HCT116 (cell line): ENCODE measurements at regions not wholly inside any gene's neighbourhood (a gene's known extent, or its start where the extent isn't known, plus 50 kb on each side); places are given as distances from the start of the nearest gene placed in this dataset.

ENCODE experiments used
- ATAC-seq: fragments of 200-7000 bp; cut with Tn5 transposase; 2 replicates; pipeline ENCODE4 v1.9.1; 2020; ENCODE audit warnings: mild to moderate bottlenecking, moderate library complexity
- BruUV-seq: library from RNA; stranded (reverse); fragments of 400-500 nt; replicated peaks from 2 replicates; lab custom pipeline; 2021; lab: Mats Ljungman, UMichigan
- CTCF ChIA-PET: fragments of 300-600 bp; sonication (Branson Sonifier 250); formaldehyde crosslinking; loops from one replicate; lab custom pipeline; 2021; ENCODE audit warnings: antibody characterized with exemption; lab: Charles Lee
- POLR2A ChIA-PET: fragments of 300-600, 350-600 bp; sonication (Branson Sonifier 250); formaldehyde crosslinking; loops from one replicate; lab custom pipeline; 2021; ENCODE audit warnings: antibody characterized with exemption; lab: Charles Lee
- RAD21 ChIA-PET, 2 experiments: fragments of 300-600 bp; sonication (Branson Sonifier 250); formaldehyde crosslinking; loops; one replicate each; lab custom pipeline; 2023; ENCODE audit warnings: low total read pairs in 2 of 2; ENCODE audit not compliant: uncharacterized antibody in 2 of 2, unreplicated experiment in 2 of 2, low non-redundant PET in 1 of 2; lab: Charles Lee
- DNase-seq: peaks from one replicate; pipeline ENCODE4 v3.0.0-alpha.2; 2010; ENCODE audit warnings: low read depth, low spot score
- H2AFZ ChIP-seq: fragments of 200-600 bp; shearing (Covaris generic), sonication (generic); 2 replicates; pipeline ENCODE4 v1.6.1; 2017; ENCODE audit warnings: low read depth, mixed run types, mixed read lengths, antibody characterized with exemption, low read length; ENCODE audit not compliant: poor library complexity, severe bottlenecking
- H3K27ac ChIP-seq: 2 replicates; pipeline ENCODE4 v1.5.1; 2012; ENCODE audit warnings: low read depth, low read length
- H3K27me3 ChIP-seq: fragments of 200-600 bp; sonication (generic); 2 replicates; pipeline ENCODE4 v1.6.1; 2016; ENCODE audit warnings: mixed run types, low read length, mixed read lengths; ENCODE audit not compliant: insufficient read depth
- H3K36me3 ChIP-seq, 2 experiments: fragments of 200-500 bp in 1 of 2; fragments of 200-600 bp in 1 of 2; sonication (Bioruptor generic) in 1 of 2; sonication (generic) in 1 of 2; 2 replicates each; pipeline versions ENCODE4 v1.5.1 to v1.6.1; 2014 to 2016; ENCODE audit warnings: low read length in 2 of 2, inconsistent platforms in 1 of 2, mixed read lengths in 1 of 2, mixed run types in 1 of 2; ENCODE audit not compliant: insufficient read depth in 2 of 2, control insufficient read depth in 1 of 2
- H3K4me1 ChIP-seq, 2 experiments: fragments of 200-600 bp in 1 of 2; sonication (generic) in 1 of 2; 2 replicates each; pipeline versions ENCODE4 v1.5.1 to v1.6.1; 2012 to 2017; ENCODE audit warnings: low read length in 2 of 2, inconsistent platforms in 1 of 2, mild to moderate bottlenecking in 1 of 2, mixed read lengths in 1 of 2, mixed run types in 1 of 2, moderate library complexity in 1 of 2; ENCODE audit not compliant: insufficient read depth in 2 of 2, control insufficient read depth in 1 of 2
- H3K4me2 ChIP-seq: fragments of 200-600 bp; sonication (generic); 2 replicates; pipeline ENCODE4 v1.6.1; 2017; ENCODE audit warnings: mixed run types, low read length, mixed read lengths
- H3K4me3 ChIP-seq, 2 experiments: fragments of 200-600 bp in 1 of 2; sonication (generic) in 1 of 2; replicated peaks in 1 of 2; 2 replicates each; pipeline ENCODE4 v1.5.1; 2011 to 2016; ENCODE audit warnings: low read length in 2 of 2, control low read depth in 1 of 2, low read depth in 1 of 2, mild to moderate bottlenecking in 1 of 2, mixed read lengths in 1 of 2, mixed run types in 1 of 2
- H3K79me2 ChIP-seq: fragments of 200-600 bp; sonication (generic); 2 replicates; pipeline ENCODE4 v1.6.1; 2017; ENCODE audit warnings: mild to moderate bottlenecking, mixed run types, low read length, moderate library complexity, mixed read lengths; ENCODE audit not compliant: insufficient read depth
- H3K9ac ChIP-seq: fragments of 200-600 bp; sonication (generic); 2 replicates; pipeline ENCODE4 v1.6.1; 2016; ENCODE audit warnings: low read length, mixed read lengths
- H3K9me2 ChIP-seq: fragments of 200-600 bp; sonication (generic), shearing (Covaris generic); 2 replicates; pipeline ENCODE4 v1.6.1; 2017; ENCODE audit warnings: mixed run types, mild to moderate bottlenecking, moderate library complexity; ENCODE audit not compliant: insufficient read depth
- H3K9me3 ChIP-seq, 2 experiments: fragments of 200-500 bp in 1 of 2; fragments of 200-600 bp in 1 of 2; sonication (Bioruptor generic) in 1 of 2; sonication (generic) in 1 of 2; 2 replicates each; pipeline ENCODE4 v1.6.1; 2014 to 2017; ENCODE audit warnings: low read length in 2 of 2, mixed read lengths in 2 of 2, inconsistent platforms in 1 of 2, low read depth in 1 of 2, mild to moderate bottlenecking in 1 of 2, mixed run types in 1 of 2, moderate library complexity in 1 of 2; ENCODE audit not compliant: control insufficient read depth in 1 of 2, insufficient read depth in 1 of 2
- H4K20me1 ChIP-seq: fragments of 200-600 bp; sonication (generic), shearing (Covaris generic); 2 replicates; pipeline ENCODE4 v1.6.1; 2017; ENCODE audit warnings: mixed run types, mild to moderate bottlenecking, moderate library complexity; ENCODE audit not compliant: insufficient read depth
- CBX3 ChIP-seq: IDR thresholded peaks from 2 replicates; pipeline ENCODE4 v1.6.1; 2012; ENCODE audit warnings: low read depth
- CEBPB ChIP-seq: IDR thresholded peaks from 2 replicates; pipeline ENCODE4 v1.6.1; 2012; ENCODE audit warnings: low read depth
- ELF1 ChIP-seq: IDR thresholded peaks from 2 replicates; pipeline ENCODE4 v1.6.1; 2012; ENCODE audit warnings: low read depth, borderline replicate concordance
- EZH2phosphoT487 ChIP-seq: fragments of 200-600 bp; IDR thresholded peaks from 2 replicates; pipeline ENCODE4 v1.6.1; 2018; ENCODE audit warnings: antibody characterized with exemption, borderline replicate concordance
- FOSL1 ChIP-seq: IDR thresholded peaks from 2 replicates; pipeline ENCODE4 v1.6.1; 2012; ENCODE audit warnings: low read depth
- POLR2A ChIP-seq: IDR thresholded peaks from 2 replicates; pipeline ENCODE4 v1.7.0; 2011; ENCODE audit warnings: borderline replicate concordance; ENCODE audit not compliant: insufficient read depth, insufficient read length; ENCODE audit errors: extremely low read depth
- POLR2AphosphoS5 ChIP-seq: IDR thresholded peaks from 2 replicates; pipeline ENCODE4 v1.6.1; 2011; ENCODE audit warnings: mild to moderate bottlenecking, low read depth, low read length, moderate library complexity
- intact Hi-C: fragments of 100-400 bp; cut with micrococcal nuclease; formaldehyde crosslinking; loops from 2 replicates; pipeline ENCODE4 v1.10.0; 2022
- TF ChIP-seq, protein P1 (sequence below): IDR thresholded peaks from 2 replicates; pipeline ENCODE4 v1.6.1; 2012; ENCODE audit warnings: low read depth
- TF ChIP-seq, protein P2 (sequence below): IDR thresholded peaks from 2 replicates; pipeline ENCODE4 v1.6.1; 2012
- TF ChIP-seq, protein P3 (sequence below): IDR thresholded peaks from 2 replicates; pipeline ENCODE4 v1.6.1; 2012
- TF ChIP-seq, protein P4 (sequence below), 3 experiments: fragments of 200-600 bp in 1 of 3; sonication (generic) in 1 of 3; IDR thresholded peaks in 2 of 3; conservative IDR thresholded peaks in 1 of 3; 2 replicates each; pipeline ENCODE4 v1.5.1; 2012 to 2017; ENCODE audit warnings: low read depth in 2 of 3, low read length in 2 of 3, antibody characterized with exemption in 1 of 3, borderline replicate concordance in 1 of 3, control low read depth in 1 of 3, mild to moderate bottlenecking in 1 of 3, mixed read lengths in 1 of 3, mixed run types in 1 of 3, moderate library complexity in 1 of 3; ENCODE audit not compliant: insufficient read depth in 1 of 3

DNA sequence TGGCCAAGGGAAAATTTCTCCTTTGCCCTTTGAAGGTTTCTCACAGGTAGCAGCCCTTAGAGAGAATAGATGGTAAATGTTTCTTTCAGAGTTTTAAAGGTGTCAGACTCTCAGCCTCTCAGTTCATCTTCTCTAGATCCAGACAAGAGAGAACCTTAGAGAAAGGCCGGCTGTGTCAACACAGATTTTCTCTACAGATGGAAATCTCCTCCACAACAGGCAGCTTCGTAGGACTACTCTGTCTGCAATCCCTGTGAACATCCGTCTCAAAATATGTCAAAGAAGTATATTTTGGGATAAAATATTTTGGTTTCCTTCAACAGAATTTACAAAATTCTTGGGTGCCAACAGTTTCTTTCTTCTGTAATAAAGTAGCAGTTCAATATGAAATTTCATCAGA, 282.1 kb upstream of the POU1F1 start:
- DNase-seq (no peak), ATAC-seq (no peak)
- H3K9me2 ChIP-seq: no peaks in the 10 kb centered on the region
- no peaks in the 10 kb centered on the region for H3K36me3 ChIP-seq
- no peak overlapping the region for H3K27ac ChIP-seq
- H3K4me2 ChIP-seq: no peak overlapping the region
- TF ChIP-seq CEBPB (no peak), FOSL1 (no peak), EZH2phosphoT487 (no peak), POLR2A (no peak)
- TF ChIP-seq, protein P1, sequence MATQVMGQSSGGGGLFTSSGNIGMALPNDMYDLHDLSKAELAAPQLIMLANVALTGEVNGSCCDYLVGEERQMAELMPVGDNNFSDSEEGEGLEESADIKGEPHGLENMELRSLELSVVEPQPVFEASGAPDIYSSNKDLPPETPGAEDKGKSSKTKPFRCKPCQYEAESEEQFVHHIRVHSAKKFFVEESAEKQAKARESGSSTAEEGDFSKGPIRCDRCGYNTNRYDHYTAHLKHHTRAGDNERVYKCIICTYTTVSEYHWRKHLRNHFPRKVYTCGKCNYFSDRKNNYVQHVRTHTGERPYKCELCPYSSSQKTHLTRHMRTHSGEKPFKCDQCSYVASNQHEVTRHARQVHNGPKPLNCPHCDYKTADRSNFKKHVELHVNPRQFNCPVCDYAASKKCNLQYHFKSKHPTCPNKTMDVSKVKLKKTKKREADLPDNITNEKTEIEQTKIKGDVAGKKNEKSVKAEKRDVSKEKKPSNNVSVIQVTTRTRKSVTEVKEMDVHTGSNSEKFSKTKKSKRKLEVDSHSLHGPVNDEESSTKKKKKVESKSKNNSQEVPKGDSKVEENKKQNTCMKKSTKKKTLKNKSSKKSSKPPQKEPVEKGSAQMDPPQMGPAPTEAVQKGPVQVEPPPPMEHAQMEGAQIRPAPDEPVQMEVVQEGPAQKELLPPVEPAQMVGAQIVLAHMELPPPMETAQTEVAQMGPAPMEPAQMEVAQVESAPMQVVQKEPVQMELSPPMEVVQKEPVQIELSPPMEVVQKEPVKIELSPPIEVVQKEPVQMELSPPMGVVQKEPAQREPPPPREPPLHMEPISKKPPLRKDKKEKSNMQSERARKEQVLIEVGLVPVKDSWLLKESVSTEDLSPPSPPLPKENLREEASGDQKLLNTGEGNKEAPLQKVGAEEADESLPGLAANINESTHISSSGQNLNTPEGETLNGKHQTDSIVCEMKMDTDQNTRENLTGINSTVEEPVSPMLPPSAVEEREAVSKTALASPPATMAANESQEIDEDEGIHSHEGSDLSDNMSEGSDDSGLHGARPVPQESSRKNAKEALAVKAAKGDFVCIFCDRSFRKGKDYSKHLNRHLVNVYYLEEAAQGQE: no peak
- TF ChIP-seq, protein P2, sequence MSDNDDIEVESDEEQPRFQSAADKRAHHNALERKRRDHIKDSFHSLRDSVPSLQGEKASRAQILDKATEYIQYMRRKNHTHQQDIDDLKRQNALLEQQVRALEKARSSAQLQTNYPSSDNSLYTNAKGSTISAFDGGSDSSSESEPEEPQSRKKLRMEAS: no peak
- H3K9me3 ChIP-seq: no peaks in the 10 kb centered on the region
- no peaks in the 10 kb centered on the region for H3K79me2 ChIP-seq
- BruUV-seq: no TSS peak
- ChIA-PET CTCF (no interaction called here), RAD21 (no interaction called here), POLR2A (no interaction called here)
- intact Hi-C loops: no loop called here
- H4K20me1 ChIP-seq: no peaks in the 10 kb centered on the region
- no peaks in the 10 kb centered on the region for H3K27me3 ChIP-seq
- no peaks in the 10 kb centered on the region for H3K4me1 ChIP-seq
- H3K4me3 ChIP-seq: no peak overlapping the region
- no peak overlapping the region for H2AFZ ChIP-seq
- no peak overlapping the region for H3K9ac ChIP-seq

DNA sequence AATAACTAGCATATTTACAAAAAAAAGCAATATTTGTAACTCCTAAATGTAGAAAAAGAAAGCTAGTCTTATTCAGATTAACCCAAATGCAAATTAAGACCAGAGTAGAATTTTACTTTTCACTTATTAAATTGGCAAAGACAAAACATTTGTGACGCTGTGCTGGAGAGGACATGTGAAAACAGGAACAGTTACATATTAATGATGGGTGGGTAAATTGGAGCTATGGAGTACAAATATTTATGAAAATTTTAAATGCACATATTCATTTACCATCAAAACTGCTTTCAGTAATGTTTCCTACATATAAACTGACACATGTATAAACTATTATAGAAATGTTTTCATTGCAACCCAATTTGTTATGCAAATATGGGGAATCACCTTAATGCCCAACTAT, 278.9 kb upstream of the POU1F1 start:
- H4K20me1 ChIP-seq: no peaks in the 10 kb centered on the region
- ChIA-PET POLR2A (no interaction called here), CTCF (no interaction called here), RAD21 (no interaction called here)
- no peak overlapping the region for H2AFZ ChIP-seq
- no peaks in the 10 kb centered on the region for H3K9me2 ChIP-seq
- intact Hi-C loops: no loop called here
- H3K9ac ChIP-seq: no peak overlapping the region
- DNase-seq (no peak), ATAC-seq (no peak)
- no peaks in the 10 kb centered on the region for H3K4me1 ChIP-seq
- H3K9me3 ChIP-seq: no peaks in the 10 kb centered on the region
- BruUV-seq: no TSS peak
- no peak overlapping the region for H3K27ac ChIP-seq
- no peak overlapping the region for H3K4me3 ChIP-seq
- no peaks in the 10 kb centered on the region for H3K36me3 ChIP-seq
- no peaks in the 10 kb centered on the region for H3K79me2 ChIP-seq
- H3K4me2 ChIP-seq: no peak overlapping the region
- no peaks in the 10 kb centered on the region for H3K27me3 ChIP-seq
- TF ChIP-seq CEBPB: no peak
- no peak for TF ChIP-seq POLR2AphosphoS5
- TF ChIP-seq, protein P1: no peak
- no peak for TF ChIP-seq ELF1
- TF ChIP-seq, protein P3, sequence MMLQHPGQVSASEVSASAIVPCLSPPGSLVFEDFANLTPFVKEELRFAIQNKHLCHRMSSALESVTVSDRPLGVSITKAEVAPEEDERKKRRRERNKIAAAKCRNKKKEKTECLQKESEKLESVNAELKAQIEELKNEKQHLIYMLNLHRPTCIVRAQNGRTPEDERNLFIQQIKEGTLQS: no peak
- TF ChIP-seq POLR2A: no peak
- TF ChIP-seq, protein P4, sequence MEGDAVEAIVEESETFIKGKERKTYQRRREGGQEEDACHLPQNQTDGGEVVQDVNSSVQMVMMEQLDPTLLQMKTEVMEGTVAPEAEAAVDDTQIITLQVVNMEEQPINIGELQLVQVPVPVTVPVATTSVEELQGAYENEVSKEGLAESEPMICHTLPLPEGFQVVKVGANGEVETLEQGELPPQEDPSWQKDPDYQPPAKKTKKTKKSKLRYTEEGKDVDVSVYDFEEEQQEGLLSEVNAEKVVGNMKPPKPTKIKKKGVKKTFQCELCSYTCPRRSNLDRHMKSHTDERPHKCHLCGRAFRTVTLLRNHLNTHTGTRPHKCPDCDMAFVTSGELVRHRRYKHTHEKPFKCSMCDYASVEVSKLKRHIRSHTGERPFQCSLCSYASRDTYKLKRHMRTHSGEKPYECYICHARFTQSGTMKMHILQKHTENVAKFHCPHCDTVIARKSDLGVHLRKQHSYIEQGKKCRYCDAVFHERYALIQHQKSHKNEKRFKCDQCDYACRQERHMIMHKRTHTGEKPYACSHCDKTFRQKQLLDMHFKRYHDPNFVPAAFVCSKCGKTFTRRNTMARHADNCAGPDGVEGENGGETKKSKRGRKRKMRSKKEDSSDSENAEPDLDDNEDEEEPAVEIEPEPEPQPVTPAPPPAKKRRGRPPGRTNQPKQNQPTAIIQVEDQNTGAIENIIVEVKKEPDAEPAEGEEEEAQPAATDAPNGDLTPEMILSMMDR (IDR thresholded peaks at IDR 0.05 in 2 of 3, conservative IDR thresholded peaks at IDR 0.05 in 1 of 3; ENCODE audit: borderline replicate concordance in 1 of 3, insufficient read depth in 1 of 3, low read depth in 2 of 3, low read length in 2 of 3): no peak
- no peak for TF ChIP-seq CBX3
